ENCODE measurements at regions not wholly inside any gene's neighbourhood (a gene's known extent, or its start where the extent isn't known, plus 50 kb on each side); places are given as distances from the start of the nearest gene placed in this dataset.

- no peak for TF ChIP-seq KAT7 (CRISPR knock-in tag; IDR thresholded peaks at IDR 0.05; ENCODE audit: borderline replicate concordance)
- no peak for TF ChIP-seq ATF2 (CRISPR knock-in tag; IDR thresholded peaks at IDR 0.05)
- TF ChIP-seq BCLAF1 (IDR thresholded peaks at IDR 0.05; ENCODE audit: borderline replicate concordance in 1 of 2, control insufficient read depth in 1 of 2, low read depth in 2 of 2, low read length in 1 of 2), result no peak
- no peak for TF ChIP-seq BDP1 (IDR thresholded peaks at IDR 0.05; ENCODE audit: insufficient read depth, insufficient read length)
- no peak for TF ChIP-seq CTCF (IDR thresholded peaks at IDR 0.05 in 2 of 3, conservative IDR thresholded peaks at IDR 0.05 in 1 of 3; ENCODE audit: insufficient read depth in 2 of 3, low read depth in 1 of 3, low read length in 3 of 3)
- TF ChIP-seq, protein P1, sequence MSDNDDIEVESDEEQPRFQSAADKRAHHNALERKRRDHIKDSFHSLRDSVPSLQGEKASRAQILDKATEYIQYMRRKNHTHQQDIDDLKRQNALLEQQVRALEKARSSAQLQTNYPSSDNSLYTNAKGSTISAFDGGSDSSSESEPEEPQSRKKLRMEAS (CRISPR knock-in tag; IDR thresholded peaks at IDR 0.05), result no peak
- TF ChIP-seq SFPQ (IDR thresholded peaks at IDR 0.05; ENCODE audit: low read depth, low read length), result no peak
- no peak for TF ChIP-seq ZNF407 (IDR thresholded peaks at IDR 0.05; ENCODE audit: low read depth)
These were observed 161.5 kb downstream of the TOMM20 start for GRCh38 chr1:234967121-234967520.

Data from K562 (cell line).